Gastrocnemius medialis (tissue), 4 donors: ENCODE measurements at regions not wholly inside any gene's neighbourhood (a gene's known extent, or its start where the extent isn't known, plus 50 kb on each side); places are given as distances from the start of the nearest gene placed in this dataset.

Source experiments
- ATAC-seq, 2 donors: fragments of 150-250 bp; one replicate each; pipeline ENCODE4 v1.9.1; 2016
- DNase-seq, 2 donors: peaks; one replicate each; pipeline ENCODE4 v3.0.0-alpha.2; 2019
- H3K27ac ChIP-seq, 4 donors: fragments of 200-600 bp; sonication (generic); 1 replicate in 1 of 4; 2 replicates in 3 of 4; pipeline ENCODE4 v1.5.1; 2016 to 2018; ENCODE audit warnings: mild to moderate bottlenecking in 2 of 4, moderate library complexity in 1 of 4
- H3K27me3 ChIP-seq, 3 donors: fragments of 200-600 bp; sonication (generic) in 2 of 3; 1 replicate in 1 of 3; 2 replicates in 2 of 3; pipeline versions ENCODE4 v1.5.1 to v1.6.0; 2016 to 2019; ENCODE audit warnings: mild to moderate bottlenecking in 1 of 3, moderate library complexity in 1 of 3
- H3K36me3 ChIP-seq, 2 donors: fragments of 200-600 bp; sonication (generic) in 1 of 2; one replicate each; pipeline ENCODE4 v1.5.1; 2017 to 2018
- H3K4me1 ChIP-seq, 2 donors: fragments of 200-600 bp; sonication (generic) in 1 of 2; one replicate each; pipeline ENCODE4 v1.5.1; 2016 to 2017; ENCODE audit warnings: mild to moderate bottlenecking in 2 of 2
- H3K4me3 ChIP-seq, 4 donors: fragments of 200-600 bp; sonication (generic) in 3 of 4; 1 replicate in 1 of 4; 2 replicates in 3 of 4; pipeline ENCODE4 v1.5.1; 2016 to 2019; ENCODE audit warnings: mild to moderate bottlenecking in 2 of 4
- H3K9me3 ChIP-seq, 3 donors: fragments of 200-600 bp; sonication (generic) in 2 of 3; 1 replicate in 1 of 3; 2 replicates in 2 of 3; pipeline ENCODE4 v1.5.1; 2016 to 2019
- POLR2A ChIP-seq, 2 donors: fragments of 450-650 bp; IDR thresholded peaks; one replicate each; pipeline ENCODE4 v1.6.1; 2017; ENCODE audit warnings: antibody characterized with exemption in 2 of 2, mild to moderate bottlenecking in 2 of 2, moderate library complexity in 2 of 2
- in situ Hi-C, 4 donors: fragments of 200-750 bp; cut with MboI; loops; one replicate each; pipeline versions ENCODE4 v1.15.0 to v1.8.0; 2017; ENCODE audit warnings: low sequenced_read_pairs in 4 of 4
- intact Hi-C: fragments of 100-400 bp; cut with DNase I; formaldehyde crosslinking; loops from one replicate; pipeline ENCODE4 v1.15.1; 2023; ENCODE audit warnings: low total_unique reads
- TF ChIP-seq, protein P1 (sequence below), 5 experiments: fragments of 450-650 bp in 3 of 5; fragments of 200-600 bp in 2 of 5; sonication (generic) in 2 of 5; IDR thresholded peaks in 4 of 5; conservative IDR thresholded peaks in 1 of 5; 1 replicate in 4 of 5; 2 replicates in 1 of 5; pipeline ENCODE4 v1.5.1; 2016 to 2019; ENCODE audit warnings: antibody characterized with exemption in 5 of 5, mild to moderate bottlenecking in 3 of 5, moderate library complexity in 3 of 5

DNA sequence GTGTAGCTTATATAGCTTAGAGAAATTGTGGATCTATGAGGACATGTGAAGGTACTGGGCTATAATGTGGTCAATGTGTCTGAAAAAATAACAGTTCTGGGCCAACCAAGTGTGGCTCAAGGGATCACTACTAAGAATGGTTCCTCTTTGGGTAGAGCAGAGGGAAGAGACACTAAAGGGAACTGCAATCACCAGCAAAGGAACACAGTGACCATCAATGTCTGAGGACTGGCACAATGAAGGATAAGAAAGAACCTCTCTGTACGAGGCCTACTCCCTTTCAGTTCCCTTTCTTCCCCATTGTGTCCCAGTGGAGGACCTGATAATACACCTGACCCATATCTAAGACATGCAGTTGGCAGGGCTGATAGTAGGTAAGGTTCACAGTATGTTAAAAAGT lies 89.9 kb upstream of the JAK1 start:
- no peak overlapping the region for H3K4me3 ChIP-seq
- H3K9me3 ChIP-seq: no peaks in the 10 kb centered on the region
- DNase-seq: no peak
- H3K36me3 ChIP-seq: peaks cover 0 to 50% of the 10 kb centered on the region in 2 donors
- peak in 1 of 2 donors; percentile 18 for ATAC-seq
- TF ChIP-seq, protein P1, sequence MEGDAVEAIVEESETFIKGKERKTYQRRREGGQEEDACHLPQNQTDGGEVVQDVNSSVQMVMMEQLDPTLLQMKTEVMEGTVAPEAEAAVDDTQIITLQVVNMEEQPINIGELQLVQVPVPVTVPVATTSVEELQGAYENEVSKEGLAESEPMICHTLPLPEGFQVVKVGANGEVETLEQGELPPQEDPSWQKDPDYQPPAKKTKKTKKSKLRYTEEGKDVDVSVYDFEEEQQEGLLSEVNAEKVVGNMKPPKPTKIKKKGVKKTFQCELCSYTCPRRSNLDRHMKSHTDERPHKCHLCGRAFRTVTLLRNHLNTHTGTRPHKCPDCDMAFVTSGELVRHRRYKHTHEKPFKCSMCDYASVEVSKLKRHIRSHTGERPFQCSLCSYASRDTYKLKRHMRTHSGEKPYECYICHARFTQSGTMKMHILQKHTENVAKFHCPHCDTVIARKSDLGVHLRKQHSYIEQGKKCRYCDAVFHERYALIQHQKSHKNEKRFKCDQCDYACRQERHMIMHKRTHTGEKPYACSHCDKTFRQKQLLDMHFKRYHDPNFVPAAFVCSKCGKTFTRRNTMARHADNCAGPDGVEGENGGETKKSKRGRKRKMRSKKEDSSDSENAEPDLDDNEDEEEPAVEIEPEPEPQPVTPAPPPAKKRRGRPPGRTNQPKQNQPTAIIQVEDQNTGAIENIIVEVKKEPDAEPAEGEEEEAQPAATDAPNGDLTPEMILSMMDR (IDR thresholded peaks at IDR 0.05 in 4 of 5, conservative IDR thresholded peaks at IDR 0.05 in 1 of 5): no peak
- no peak for TF ChIP-seq POLR2A (IDR thresholded peaks at IDR 0.05)
- in situ Hi-C loops (loop anchor here in 2 of 4 donors (25.0 kb wide), 2 partner anchors 194 to 1281 kb away; no protein-coding TSS in a partner anchor), intact Hi-C loops (no loop called here)
- H3K27me3 ChIP-seq: no peaks in the 10 kb centered on the region
- peak overlapping the region; percentile 39 to 74 (median 67) for H3K27ac ChIP-seq
- peaks cover 57 to 58% of the 10 kb centered on the region in 2 donors for H3K4me1 ChIP-seq

DNA sequence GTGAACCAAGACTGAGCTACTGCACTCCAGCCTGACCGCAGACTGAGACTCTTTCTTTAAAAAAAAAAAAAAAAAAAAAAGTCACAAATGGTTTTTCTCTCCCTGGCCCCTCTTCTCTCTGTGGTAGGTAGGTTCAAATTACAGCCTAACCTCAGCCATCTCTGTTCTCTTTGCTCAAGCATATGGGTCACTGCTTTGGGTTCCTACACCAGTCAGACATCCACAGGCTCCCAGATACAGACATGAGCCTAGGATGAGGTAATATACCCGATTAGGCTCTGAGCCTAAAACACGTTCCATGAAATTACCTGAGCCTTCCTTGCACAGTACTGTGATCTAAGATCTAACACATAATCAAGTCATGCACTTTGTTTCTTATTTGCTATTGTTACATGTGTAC lies 90.5 kb upstream of the JAK1 start:
- no peak overlapping the region for H3K4me3 ChIP-seq
- ATAC-seq (peak; percentile 54 to 65), DNase-seq (no peak)
- H3K27me3 ChIP-seq: no peaks in the 10 kb centered on the region
- peaks cover 0 to 49% of the 10 kb centered on the region in 2 donors for H3K36me3 ChIP-seq
- intact Hi-C loops (no loop called here), in situ Hi-C loops (loop anchor here in 2 of 4 donors (25.0 kb wide), 2 partner anchors 195 to 1280 kb away; no protein-coding TSS in a partner anchor)
- H3K4me1 ChIP-seq: peaks cover 64% of the 10 kb centered on the region in 2 donors
- no peaks in the 10 kb centered on the region for H3K9me3 ChIP-seq
- peak overlapping the region; percentile 39 to 74 (median 67) for H3K27ac ChIP-seq
- TF ChIP-seq, protein P1 (IDR thresholded peaks at IDR 0.05 in 4 of 5, conservative IDR thresholded peaks at IDR 0.05 in 1 of 5): no peak
- no peak for TF ChIP-seq POLR2A (IDR thresholded peaks at IDR 0.05)

DNA sequence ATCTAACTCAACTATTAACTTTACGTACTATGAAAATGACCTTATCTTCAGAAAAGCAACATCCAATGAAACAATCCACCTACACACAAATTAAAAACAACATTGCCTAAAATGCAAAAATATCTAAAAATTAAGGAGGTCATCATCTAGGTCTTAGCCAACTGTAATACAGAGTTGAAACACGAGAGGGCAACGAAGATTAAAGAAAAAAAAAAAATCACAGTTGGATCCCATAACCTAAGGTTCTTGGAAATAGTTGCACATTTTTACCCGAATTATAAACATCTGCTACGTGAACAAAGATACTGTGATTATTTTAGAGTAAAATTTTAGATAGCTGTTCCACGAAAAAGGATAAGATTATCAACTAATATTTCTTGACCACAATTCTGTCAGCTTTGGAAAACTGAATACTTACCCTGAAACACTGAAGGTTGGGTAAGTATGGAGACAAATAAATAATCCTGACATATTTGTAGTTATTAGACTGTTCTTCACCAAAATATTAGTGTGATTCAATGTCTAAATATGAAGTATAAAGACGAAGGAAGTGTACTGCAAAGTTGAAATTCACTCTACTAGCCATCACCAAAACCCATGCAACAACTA lies 88.0 kb upstream of the AK4 start:
- in situ Hi-C loops (loop anchor here in 2 of 4 donors (25.0 kb wide), 2 partner anchors 198 to 1277 kb away; no protein-coding TSS in a partner anchor), intact Hi-C loops (loop anchor here (1.0 to 10.0 kb wide), 4 partner anchors 15 to 625 kb away; partner anchors contain the start of gene JAK1)
- DNase-seq (no peak), ATAC-seq (no peak)
- peaks cover 94 to 95% of the 10 kb centered on the region in 2 donors for H3K4me1 ChIP-seq
- H3K36me3 ChIP-seq: peaks cover 0 to 32% of the 10 kb centered on the region in 2 donors
- no peak overlapping the region for H3K4me3 ChIP-seq
- H3K27ac ChIP-seq: peak overlapping the region; percentile 42 to 66 (median 54)
- H3K9me3 ChIP-seq: no peaks in the 10 kb centered on the region
- TF ChIP-seq, protein P1 (IDR thresholded peaks at IDR 0.05 in 4 of 5, conservative IDR thresholded peaks at IDR 0.05 in 1 of 5): peak; percentile 55 to 82 (median 67)
- TF ChIP-seq POLR2A (IDR thresholded peaks at IDR 0.05): no peak
- no peaks in the 10 kb centered on the region for H3K27me3 ChIP-seq

DNA sequence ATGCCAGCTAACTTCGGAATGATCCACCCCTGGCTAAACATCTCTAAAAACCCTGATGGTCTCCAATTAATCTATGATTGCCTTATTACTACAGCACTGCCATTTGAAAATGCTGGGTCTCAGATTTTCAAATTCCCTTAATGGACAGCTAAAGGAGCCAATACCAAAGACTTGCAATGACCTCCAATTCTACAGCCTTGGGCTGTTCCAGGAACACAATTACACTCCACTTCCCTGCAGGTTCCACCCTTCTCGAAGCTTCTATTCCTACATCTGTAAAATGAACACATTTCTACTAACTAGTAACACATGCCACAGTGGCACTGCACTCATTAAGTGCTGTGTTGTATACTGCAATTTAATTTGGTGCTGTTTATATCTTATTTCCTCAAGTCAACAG lies 85.7 kb upstream of the AK4 start:
- DNase-seq (no peak), ATAC-seq (no peak)
- H3K36me3 ChIP-seq: peaks cover 0 to 12% of the 10 kb centered on the region in 2 donors
- no peaks in the 10 kb centered on the region for H3K27me3 ChIP-seq
- in situ Hi-C loops (loop anchor here in 2 of 4 donors (25.0 kb wide), 2 partner anchors 200 to 1275 kb away; no protein-coding TSS in a partner anchor), intact Hi-C loops (loop anchor here (10.0 kb wide), 1 partner anchor 622 kb away; no protein-coding TSS in a partner anchor)
- TF ChIP-seq POLR2A (IDR thresholded peaks at IDR 0.05): no peak
- TF ChIP-seq, protein P1 (IDR thresholded peaks at IDR 0.05 in 4 of 5, conservative IDR thresholded peaks at IDR 0.05 in 1 of 5): no peak
- H3K4me3 ChIP-seq: peak overlapping the region in 1 of 4 donors; percentile 2
- H3K4me1 ChIP-seq: peaks cover 83 to 85% of the 10 kb centered on the region in 2 donors
- peak overlapping the region; percentile 1 to 66 (median 54) for H3K27ac ChIP-seq
- no peaks in the 10 kb centered on the region for H3K9me3 ChIP-seq
